Neural cell (in vitro differentiated cells): ENCODE measurements at regions not wholly inside any gene's neighbourhood (a gene's known extent, or its start where the extent isn't known, plus 50 kb on each side); places are given as distances from the start of the nearest gene placed in this dataset.

Experiments
- RAD21 ChIP-seq: fragments of 450-650 bp; conservative IDR thresholded peaks from 2 replicates; pipeline ENCODE4 v1.6.1; 2014; ENCODE audit warnings: antibody characterized with exemption, mild to moderate bottlenecking, moderate library complexity
- SMC3 ChIP-seq: fragments of 450-650 bp; conservative IDR thresholded peaks from 2 replicates; pipeline ENCODE4 v1.6.1; 2014; ENCODE audit warnings: antibody characterized with exemption, mild to moderate bottlenecking, moderate library complexity; ENCODE audit not compliant: poor library complexity
- TF ChIP-seq, protein P1 (sequence below): fragments of 450-650 bp; IDR thresholded peaks from 2 replicates; pipeline ENCODE4 v1.5.1; 2014; ENCODE audit warnings: antibody characterized with exemption, mild to moderate bottlenecking, moderate library complexity; ENCODE audit not compliant: poor library complexity, severe bottlenecking

DNA sequence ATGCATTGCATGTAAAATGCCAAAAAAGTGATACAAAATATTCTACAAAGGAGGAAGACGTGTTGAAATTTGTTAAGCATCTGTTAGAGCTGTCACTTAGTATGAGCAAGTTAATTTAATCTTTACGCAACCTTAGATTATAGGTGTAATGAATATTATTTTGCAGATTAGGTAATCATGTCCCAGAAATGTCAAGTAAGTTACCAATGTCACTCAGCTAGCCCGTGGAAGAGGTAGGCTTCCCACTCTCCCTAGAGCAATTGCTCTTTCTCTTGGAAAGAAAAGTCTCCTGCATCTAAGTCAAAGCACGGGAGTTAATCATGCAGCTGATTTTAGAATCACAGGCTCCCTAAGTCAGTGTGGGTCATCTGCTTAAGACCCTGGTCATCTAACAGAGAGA, 830.4 kb upstream of the IGFBP3 start:
- TF ChIP-seq, protein P1, sequence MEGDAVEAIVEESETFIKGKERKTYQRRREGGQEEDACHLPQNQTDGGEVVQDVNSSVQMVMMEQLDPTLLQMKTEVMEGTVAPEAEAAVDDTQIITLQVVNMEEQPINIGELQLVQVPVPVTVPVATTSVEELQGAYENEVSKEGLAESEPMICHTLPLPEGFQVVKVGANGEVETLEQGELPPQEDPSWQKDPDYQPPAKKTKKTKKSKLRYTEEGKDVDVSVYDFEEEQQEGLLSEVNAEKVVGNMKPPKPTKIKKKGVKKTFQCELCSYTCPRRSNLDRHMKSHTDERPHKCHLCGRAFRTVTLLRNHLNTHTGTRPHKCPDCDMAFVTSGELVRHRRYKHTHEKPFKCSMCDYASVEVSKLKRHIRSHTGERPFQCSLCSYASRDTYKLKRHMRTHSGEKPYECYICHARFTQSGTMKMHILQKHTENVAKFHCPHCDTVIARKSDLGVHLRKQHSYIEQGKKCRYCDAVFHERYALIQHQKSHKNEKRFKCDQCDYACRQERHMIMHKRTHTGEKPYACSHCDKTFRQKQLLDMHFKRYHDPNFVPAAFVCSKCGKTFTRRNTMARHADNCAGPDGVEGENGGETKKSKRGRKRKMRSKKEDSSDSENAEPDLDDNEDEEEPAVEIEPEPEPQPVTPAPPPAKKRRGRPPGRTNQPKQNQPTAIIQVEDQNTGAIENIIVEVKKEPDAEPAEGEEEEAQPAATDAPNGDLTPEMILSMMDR = no peak
- TF ChIP-seq RAD21 = no peak
- TF ChIP-seq SMC3 = no peak
